HL-60 (cell line): ENCODE measurements at regions not wholly inside any gene's neighbourhood (a gene's known extent, or its start where the extent isn't known, plus 50 kb on each side); places are given as distances from the start of the nearest gene placed in this dataset.

Source experiments
- DNase-seq, 2 experiments: peaks; one replicate each; pipeline ENCODE4 v3.0.0-alpha.2; 2010 to 2020; ENCODE audit warnings: low read depth in 1 of 2, low spot score in 1 of 2
- H3K27ac ChIP-seq: fragments of 250-450 bp; sonication (Bioruptor Pico); replicated peaks from 2 replicates; pipeline ENCODE4 v1.5.1; 2020; ENCODE audit warnings: mild to moderate bottlenecking, moderate library complexity
- H3K27me3 ChIP-seq: fragments of 250-450 bp; sonication (Bioruptor Pico); 2 replicates; pipeline ENCODE4 v1.5.1; 2021; ENCODE audit warnings: mild to moderate bottlenecking, moderate library complexity; ENCODE audit not compliant: insufficient read depth, poor library complexity, severe bottlenecking
- H3K4me3 ChIP-seq: replicated peaks from 2 replicates; pipeline ENCODE4 v1.5.1; 2011; ENCODE audit warnings: mild to moderate bottlenecking, control low read depth, low read length; ENCODE audit not compliant: insufficient read depth
- CTCF ChIP-seq: IDR thresholded peaks from one replicate; pipeline ENCODE4 v1.5.1; 2011; ENCODE audit warnings: low read length, control low read depth, inconsistent platforms; ENCODE audit not compliant: insufficient read depth
- GABPA ChIP-seq: IDR thresholded peaks from 2 replicates; pipeline ENCODE4 v1.6.1; 2012; ENCODE audit warnings: low read depth
- POLR2AphosphoS5 ChIP-seq: IDR thresholded peaks from 2 replicates; pipeline ENCODE4 v1.6.1; 2012; ENCODE audit warnings: low read depth
- SPI1 ChIP-seq: IDR thresholded peaks from 2 replicates; pipeline ENCODE4 v1.6.1; 2012; ENCODE audit warnings: low read depth, mild to moderate bottlenecking, borderline replicate concordance
- TF ChIP-seq, protein P1 (sequence below): IDR thresholded peaks from 2 replicates; pipeline ENCODE4 v1.6.1; 2012; ENCODE audit warnings: low read depth; ENCODE audit not compliant: insufficient replicate concordance

GRCh38 chr5:2871282-2871681 is 119.8 kb upstream of the IRX2 start:
- Histone ChIP-seq H3K27me3 (no peaks in the 10 kb centered on the region), H3K4me3 (no peak overlapping the region), H3K27ac (no peak overlapping the region)
- no peak for DNase-seq
- TF ChIP-seq, protein P1, sequence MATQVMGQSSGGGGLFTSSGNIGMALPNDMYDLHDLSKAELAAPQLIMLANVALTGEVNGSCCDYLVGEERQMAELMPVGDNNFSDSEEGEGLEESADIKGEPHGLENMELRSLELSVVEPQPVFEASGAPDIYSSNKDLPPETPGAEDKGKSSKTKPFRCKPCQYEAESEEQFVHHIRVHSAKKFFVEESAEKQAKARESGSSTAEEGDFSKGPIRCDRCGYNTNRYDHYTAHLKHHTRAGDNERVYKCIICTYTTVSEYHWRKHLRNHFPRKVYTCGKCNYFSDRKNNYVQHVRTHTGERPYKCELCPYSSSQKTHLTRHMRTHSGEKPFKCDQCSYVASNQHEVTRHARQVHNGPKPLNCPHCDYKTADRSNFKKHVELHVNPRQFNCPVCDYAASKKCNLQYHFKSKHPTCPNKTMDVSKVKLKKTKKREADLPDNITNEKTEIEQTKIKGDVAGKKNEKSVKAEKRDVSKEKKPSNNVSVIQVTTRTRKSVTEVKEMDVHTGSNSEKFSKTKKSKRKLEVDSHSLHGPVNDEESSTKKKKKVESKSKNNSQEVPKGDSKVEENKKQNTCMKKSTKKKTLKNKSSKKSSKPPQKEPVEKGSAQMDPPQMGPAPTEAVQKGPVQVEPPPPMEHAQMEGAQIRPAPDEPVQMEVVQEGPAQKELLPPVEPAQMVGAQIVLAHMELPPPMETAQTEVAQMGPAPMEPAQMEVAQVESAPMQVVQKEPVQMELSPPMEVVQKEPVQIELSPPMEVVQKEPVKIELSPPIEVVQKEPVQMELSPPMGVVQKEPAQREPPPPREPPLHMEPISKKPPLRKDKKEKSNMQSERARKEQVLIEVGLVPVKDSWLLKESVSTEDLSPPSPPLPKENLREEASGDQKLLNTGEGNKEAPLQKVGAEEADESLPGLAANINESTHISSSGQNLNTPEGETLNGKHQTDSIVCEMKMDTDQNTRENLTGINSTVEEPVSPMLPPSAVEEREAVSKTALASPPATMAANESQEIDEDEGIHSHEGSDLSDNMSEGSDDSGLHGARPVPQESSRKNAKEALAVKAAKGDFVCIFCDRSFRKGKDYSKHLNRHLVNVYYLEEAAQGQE = no peak
- TF ChIP-seq POLR2AphosphoS5 (no peak), SPI1 (no peak)

GRCh38 chr5:2869471-2869870 is 118.0 kb upstream of the IRX2 start:
- Histone ChIP-seq H3K27ac (no peak overlapping the region), H3K27me3 (no peaks in the 10 kb centered on the region)
- no peak for DNase-seq

DNA sequence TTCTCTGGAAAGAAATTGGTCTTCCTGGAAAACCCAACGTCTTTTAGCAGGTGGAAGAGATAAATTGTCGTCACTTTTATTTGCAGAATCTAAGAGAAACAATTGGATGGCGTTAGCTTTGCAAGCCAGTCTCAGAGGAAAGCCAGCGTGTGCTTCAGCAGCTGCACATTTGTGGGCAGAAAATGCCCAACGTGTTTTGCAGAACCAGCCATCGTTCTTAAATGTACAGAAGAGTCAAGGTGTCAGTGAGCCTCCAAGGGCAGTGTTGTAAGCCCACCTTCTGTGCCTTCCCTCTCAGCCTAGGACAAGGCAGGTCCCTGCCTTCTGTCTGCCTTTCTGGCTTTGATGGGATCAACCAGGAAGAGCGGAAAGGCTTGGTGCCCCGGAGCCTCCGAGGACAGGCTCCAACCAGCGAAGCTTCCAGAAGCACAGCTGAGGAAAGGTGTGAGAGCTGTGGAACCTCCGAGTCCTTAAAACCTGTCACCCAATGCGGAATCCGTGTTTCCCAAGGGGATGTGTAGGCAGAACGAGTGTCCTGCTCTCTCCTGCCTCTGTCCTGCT is 116.0 kb upstream of the IRX2 start:
- H3K4me3 ChIP-seq = no peak overlapping the region
- no peaks in the 10 kb centered on the region for H3K27me3 ChIP-seq
- no peak for DNase-seq
- TF ChIP-seq SPI1 (no peak), POLR2AphosphoS5 (no peak), CTCF (no peak), GABPA (no peak)
- TF ChIP-seq, protein P1 = no peak
- no peak overlapping the region for H3K27ac ChIP-seq

More at GRCh38 chr5:2869471-2869870, 118.0 kb upstream of the IRX2 start:
- no peak overlapping the region for H3K4me3 ChIP-seq
- TF ChIP-seq, protein P1 = no peak
- TF ChIP-seq GABPA (no peak), CTCF (no peak), POLR2AphosphoS5 (no peak), SPI1 (no peak)
